Stomach (tissue), 8 donors: ENCODE measurements at regions not wholly inside any gene's neighbourhood (a gene's known extent, or its start where the extent isn't known, plus 50 kb on each side); places are given as distances from the start of the nearest gene placed in this dataset.
A peak's percentile ranks its signal among the peaks of the same experiment; 100 is the strongest.

Experiments used
- DNase-seq, 2 donors: peaks; one replicate each; pipeline versions ENCODE4 v3.0.0 to v3.0.0-alpha.2; 2013 to 2019
- H3K27ac ChIP-seq, 5 donors: fragments of 200-600 bp in 4 of 5; sonication (generic) in 4 of 5; one replicate each; pipeline ENCODE4 v1.5.1; 2013 to 2019; ENCODE audit warnings: mild to moderate bottlenecking in 1 of 5, moderate library complexity in 1 of 5
- H3K27me3 ChIP-seq, 3 donors: fragments of 200-600 bp; sonication (generic); one replicate each; pipeline ENCODE4 v1.5.1; 2017 to 2019; ENCODE audit warnings: mixed run types in 1 of 3
- H3K36me3 ChIP-seq, 4 donors: fragments of 200-600 bp; sonication (generic); 1 replicate in 3 of 4; 2 replicates in 1 of 4; pipeline ENCODE4 v1.5.1; 2016 to 2019
- H3K4me1 ChIP-seq, 4 donors: fragments of 200-600 bp; sonication (generic); one replicate each; pipeline ENCODE4 v1.5.1; 2016 to 2019
- H3K4me3 ChIP-seq, 4 donors: fragments of 200-600 bp; sonication (generic) in 3 of 4; one replicate each; pipeline ENCODE4 v1.5.1; 2016 to 2019; ENCODE audit warnings: mild to moderate bottlenecking in 1 of 4
- H3K9me3 ChIP-seq, 4 donors: fragments of 200-600 bp; sonication (generic); one replicate each; pipeline ENCODE4 v1.5.1; 2016 to 2019
- EP300 ChIP-seq: sonication (generic); formaldehyde crosslinking; IDR thresholded peaks from one replicate; pipeline ENCODE4 v1.6.1; 2017; ENCODE audit warnings: antibody characterized with exemption
- POLR2A ChIP-seq, 4 donors: fragments of 450-650 bp; IDR thresholded peaks; one replicate each; pipeline ENCODE4 v1.6.1; 2016; ENCODE audit warnings: antibody characterized with exemption in 4 of 4, control low read depth in 2 of 4, mild to moderate bottlenecking in 1 of 4, moderate library complexity in 1 of 4
- POLR2AphosphoS5 ChIP-seq, 3 donors: sonication (generic); formaldehyde crosslinking; IDR thresholded peaks; one replicate each; pipeline ENCODE4 v1.6.1; 2016; ENCODE audit warnings: antibody characterized with exemption in 3 of 3
- WGBS, 5 donors: extraction: QIAGEN DNeasy Blood & Tissue Kit in 3 of 5; methylation state at CpG; one replicate each; pipeline versions ENCODE4 v1.1.5 to v1.1.7; 2013 to 2018; 5-methylcytosine and 5-hydroxymethylcytosine counted together
- intact Hi-C: fragments of 100-400 bp; cut with DNase I; formaldehyde crosslinking; loops from one replicate; pipeline ENCODE4 v1.15.1; 2023; ENCODE audit warnings: low total_unique reads
- TF ChIP-seq, protein P1 (sequence below), 7 experiments: fragments of 450-650 bp in 4 of 7; fragments of 200-600 bp in 3 of 7; sonication (generic) in 3 of 7; IDR thresholded peaks; one replicate each; pipeline ENCODE4 v1.5.1; 2016 to 2019; ENCODE audit warnings: antibody characterized with exemption in 7 of 7, control low read depth in 2 of 7, mild to moderate bottlenecking in 1 of 7
- donor health status: healthy with polysubstance abuse.
- donor health status: Bipolar disorder and iron deficiency.
- donor health status: healthy.

DNA sequence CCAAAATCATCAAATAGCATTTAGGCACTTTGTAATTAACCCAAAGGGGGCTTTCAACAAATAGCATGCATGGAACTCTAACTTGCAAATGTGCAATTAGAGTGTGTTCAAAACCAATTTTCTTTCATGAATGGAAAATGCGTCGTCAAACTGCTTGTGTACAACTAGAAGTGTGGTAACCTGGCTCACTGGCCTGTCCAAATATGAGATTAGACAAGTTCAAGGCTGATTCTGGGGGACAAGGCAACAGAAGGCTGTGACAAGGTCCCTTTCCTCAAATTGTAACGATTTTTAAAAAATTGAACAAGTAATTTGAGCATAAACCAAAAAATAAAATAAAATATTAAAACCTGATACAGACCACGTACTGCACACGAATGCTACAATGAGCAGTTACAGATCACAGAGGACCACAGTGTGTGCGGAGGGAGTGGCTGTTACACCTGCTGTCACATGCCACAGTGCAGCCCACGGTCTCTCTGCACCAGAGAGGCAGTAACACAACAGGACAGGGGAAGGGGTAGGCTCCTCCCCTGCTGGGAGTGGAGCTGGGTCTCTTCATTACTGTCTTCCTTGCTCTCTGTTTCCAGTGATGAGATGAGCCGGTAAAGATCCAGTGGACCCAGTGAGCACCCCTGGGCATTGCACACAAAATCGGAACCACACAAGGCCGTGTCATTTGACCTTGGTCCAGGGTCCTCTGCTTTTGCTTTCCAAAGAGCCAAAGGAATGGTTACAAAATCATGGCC is 252.2 kb upstream of the PDE10A start:
- Histone ChIP-seq H3K9me3 (no peaks in the 10 kb centered on the region), H3K4me3 (no peak overlapping the region), H3K27me3 (no peaks in the 10 kb centered on the region), H3K27ac (no peak overlapping the region), H3K4me1 (no peaks in the 10 kb centered on the region), H3K36me3 (no peaks in the 10 kb centered on the region)
- DNase-seq, result no peak
- TF ChIP-seq POLR2AphosphoS5 (IDR thresholded peaks at IDR 0.05) (no peak), POLR2A (IDR thresholded peaks at IDR 0.05) (no peak)
- intact Hi-C loops, result no loop called here
- 73 to 82% (median 80%) methylated on average over 10 of the region's 10 CpGs for WGBS, 5 donors

DNA sequence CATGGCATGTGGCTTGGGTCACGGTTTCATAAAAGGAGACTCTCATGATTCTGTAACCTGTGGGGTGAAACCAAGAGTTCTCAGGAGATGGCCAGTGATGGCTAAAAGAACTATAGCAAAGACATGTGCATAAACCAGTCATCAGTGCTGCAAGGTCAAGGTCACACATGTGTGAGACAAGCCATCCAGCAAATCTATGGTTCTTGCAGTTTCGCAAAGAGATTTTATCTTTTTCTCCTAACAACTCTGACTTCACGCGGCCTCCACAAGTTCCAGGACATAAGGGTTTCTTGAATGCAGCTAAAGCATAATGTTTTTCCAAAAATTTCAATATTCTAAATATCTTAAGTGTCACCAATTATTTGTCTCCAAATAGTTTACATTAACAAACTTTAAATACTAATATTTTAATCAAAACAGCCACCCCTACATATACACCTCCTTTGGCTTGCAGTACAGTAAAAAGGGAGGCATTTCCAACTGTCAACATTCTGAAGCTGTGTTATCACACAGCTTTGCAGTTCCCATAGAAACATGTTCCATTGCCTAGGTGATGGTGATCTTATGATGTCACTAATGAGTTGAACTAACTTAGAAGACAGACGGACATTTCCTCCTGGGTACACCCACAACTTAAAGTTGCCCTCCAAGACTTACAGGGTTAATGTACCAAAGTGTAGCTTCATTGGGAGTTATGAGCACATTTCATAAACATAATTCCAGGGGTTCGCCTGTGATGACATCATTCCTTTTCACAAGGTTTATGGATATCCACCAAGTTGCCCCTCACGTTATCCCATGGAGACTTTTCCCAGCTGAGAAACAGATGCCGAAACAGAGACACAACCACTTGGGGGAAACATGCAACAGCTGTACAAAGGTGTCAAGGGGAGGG is 250.9 kb upstream of the PDE10A start:
- Histone ChIP-seq H3K4me3 (no peak overlapping the region), H3K9me3 (no peaks in the 10 kb centered on the region), H3K36me3 (no peaks in the 10 kb centered on the region), H3K27ac (no peak overlapping the region), H3K4me1 (no peaks in the 10 kb centered on the region), H3K27me3 (no peaks in the 10 kb centered on the region)
- intact Hi-C loops, result no loop called here
- 68 to 84% (median 79%) methylated on average over 8 of the region's 8 CpGs for WGBS, 5 donors
- TF ChIP-seq POLR2A (IDR thresholded peaks at IDR 0.05), result no peak
- no peak for TF ChIP-seq EP300
- TF ChIP-seq, protein P1, sequence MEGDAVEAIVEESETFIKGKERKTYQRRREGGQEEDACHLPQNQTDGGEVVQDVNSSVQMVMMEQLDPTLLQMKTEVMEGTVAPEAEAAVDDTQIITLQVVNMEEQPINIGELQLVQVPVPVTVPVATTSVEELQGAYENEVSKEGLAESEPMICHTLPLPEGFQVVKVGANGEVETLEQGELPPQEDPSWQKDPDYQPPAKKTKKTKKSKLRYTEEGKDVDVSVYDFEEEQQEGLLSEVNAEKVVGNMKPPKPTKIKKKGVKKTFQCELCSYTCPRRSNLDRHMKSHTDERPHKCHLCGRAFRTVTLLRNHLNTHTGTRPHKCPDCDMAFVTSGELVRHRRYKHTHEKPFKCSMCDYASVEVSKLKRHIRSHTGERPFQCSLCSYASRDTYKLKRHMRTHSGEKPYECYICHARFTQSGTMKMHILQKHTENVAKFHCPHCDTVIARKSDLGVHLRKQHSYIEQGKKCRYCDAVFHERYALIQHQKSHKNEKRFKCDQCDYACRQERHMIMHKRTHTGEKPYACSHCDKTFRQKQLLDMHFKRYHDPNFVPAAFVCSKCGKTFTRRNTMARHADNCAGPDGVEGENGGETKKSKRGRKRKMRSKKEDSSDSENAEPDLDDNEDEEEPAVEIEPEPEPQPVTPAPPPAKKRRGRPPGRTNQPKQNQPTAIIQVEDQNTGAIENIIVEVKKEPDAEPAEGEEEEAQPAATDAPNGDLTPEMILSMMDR (IDR thresholded peaks at IDR 0.05), result no peak
- no peak for TF ChIP-seq POLR2AphosphoS5 (IDR thresholded peaks at IDR 0.05)
- no peak for DNase-seq

DNA sequence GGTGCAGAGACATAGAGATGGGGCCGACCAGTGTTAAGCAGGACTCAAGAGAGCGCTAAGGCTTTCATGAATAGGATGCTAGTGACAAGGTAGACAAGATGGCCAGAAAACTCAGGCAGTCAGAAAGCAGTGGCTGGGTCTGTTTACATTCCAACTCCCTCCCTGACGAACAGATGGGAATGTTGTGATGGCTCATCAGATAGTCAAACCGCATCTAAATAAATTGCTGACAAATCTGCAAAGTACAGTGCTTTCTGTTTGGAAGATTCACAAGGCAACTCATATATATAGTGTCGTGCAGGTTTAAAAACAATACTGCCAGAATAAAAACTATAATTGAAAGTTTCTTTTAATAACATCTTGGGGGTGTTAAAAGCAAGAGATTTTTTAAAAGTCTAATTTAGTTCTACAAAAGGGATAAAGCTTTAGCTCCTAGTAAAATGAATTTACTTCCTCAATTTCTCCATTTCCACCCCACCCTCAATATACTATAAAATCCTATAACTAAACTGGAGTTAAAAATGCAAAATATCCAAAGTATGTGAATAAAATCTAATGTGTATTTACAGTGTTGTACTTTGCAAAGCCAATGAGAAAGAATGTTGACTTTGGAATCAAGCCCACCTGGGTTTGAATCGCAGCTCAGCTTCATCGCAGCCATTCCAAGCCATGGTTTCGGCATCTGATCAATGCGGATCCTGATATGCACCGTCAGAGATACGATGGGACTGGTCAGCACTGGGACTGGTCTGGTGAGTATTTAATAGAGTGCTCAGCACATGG is 247.3 kb upstream of the PDE10A start:
- Histone ChIP-seq H3K4me3 (no peak overlapping the region), H3K36me3 (no peaks in the 10 kb centered on the region), H3K4me1 (no peaks in the 10 kb centered on the region), H3K27me3 (no peaks in the 10 kb centered on the region), H3K27ac (no peak overlapping the region), H3K9me3 (no peaks in the 10 kb centered on the region)
- TF ChIP-seq POLR2A (IDR thresholded peaks at IDR 0.05) (no peak), POLR2AphosphoS5 (IDR thresholded peaks at IDR 0.05) (no peak), EP300 (no peak)
- TF ChIP-seq, protein P1 (IDR thresholded peaks at IDR 0.05), result no peak
- WGBS, 5 donors, result 45 to 63% (median 51%) methylated on average over 11 of the region's 11 CpGs
- peak in 1 of 2 donors; percentile 26 for DNase-seq
- intact Hi-C loops, result no loop called here

DNA sequence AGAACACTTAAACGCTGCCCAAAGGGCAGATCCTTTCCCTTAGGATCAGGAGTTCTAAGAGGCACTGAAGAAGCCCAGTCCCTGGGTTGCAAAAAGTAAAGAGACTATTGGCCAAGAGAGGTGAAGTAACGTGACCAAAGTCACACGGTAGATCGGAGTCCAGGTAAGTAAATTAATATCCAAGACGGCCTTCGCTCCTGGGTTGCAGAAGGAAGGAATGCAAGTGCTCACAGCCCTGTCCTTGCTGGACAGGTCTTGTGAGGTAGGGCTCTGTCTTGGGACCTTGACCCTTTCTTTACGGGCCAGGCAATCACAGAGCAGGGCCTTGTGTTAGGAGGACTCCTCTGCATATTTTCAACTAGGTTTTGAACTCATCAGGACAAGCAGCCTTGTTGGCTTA is 243.7 kb upstream of the PDE10A start:
- Histone ChIP-seq H3K4me3 (no peak overlapping the region), H3K36me3 (no peaks in the 10 kb centered on the region), H3K9me3 (no peaks in the 10 kb centered on the region), H3K27me3 (no peaks in the 10 kb centered on the region), H3K27ac (no peak overlapping the region), H3K4me1 (no peaks in the 10 kb centered on the region)
- 83 to 93% (median 88%) methylated on average over 7 of the region's 7 CpGs for WGBS, 5 donors
- intact Hi-C loops, result no loop called here
- TF ChIP-seq, protein P1 (IDR thresholded peaks at IDR 0.05), result no peak
- no peak for TF ChIP-seq POLR2A (IDR thresholded peaks at IDR 0.05)
- TF ChIP-seq EP300, result no peak
- TF ChIP-seq POLR2AphosphoS5 (IDR thresholded peaks at IDR 0.05), result no peak
- no peak for DNase-seq
